Right lobe of liver (tissue), 6 donors: ENCODE measurements at regions not wholly inside any gene's neighbourhood (a gene's known extent, or its start where the extent isn't known, plus 50 kb on each side); places are given as distances from the start of the nearest gene placed in this dataset.

ENCODE experiments used
- ATAC-seq, 4 donors: fragments of 200-7000 bp; cut with Tn5 transposase; one replicate each; pipeline ENCODE4 v1.9.1; 2020; ENCODE audit warnings: mild to moderate bottlenecking in 4 of 4, moderate library complexity in 4 of 4
- DNase-seq, 3 donors: peaks; one replicate each; pipeline ENCODE4 v3.0.0-alpha.2; 2020
- H3K27ac ChIP-seq, 3 donors: fragments of 200-600 bp; one replicate each; pipeline ENCODE4 v1.8.0; 2022
- H3K27me3 ChIP-seq, 2 donors: fragments of 200-600 bp; one replicate each; pipeline ENCODE4 v1.8.0; 2022
- H3K36me3 ChIP-seq, 4 donors: fragments of 200-600 bp; sonication (generic) in 1 of 4; one replicate each; pipeline versions ENCODE4 v1.5.1 to v1.8.0; 2017 to 2022; ENCODE audit warnings: control low read depth in 1 of 4
- H3K4me1 ChIP-seq, 4 donors: fragments of 200-600 bp; sonication (generic) in 1 of 4; one replicate each; pipeline versions ENCODE4 v1.5.1 to v1.8.0; 2017 to 2022; ENCODE audit warnings: control low read depth in 1 of 4
- H3K4me3 ChIP-seq, 3 donors: fragments of 200-600 bp; one replicate each; pipeline ENCODE4 v1.8.0; 2022
- H3K9me3 ChIP-seq, 4 donors: fragments of 200-600 bp; sonication (generic) in 1 of 4; one replicate each; pipeline versions ENCODE4 v1.5.1 to v1.8.0; 2017 to 2022; ENCODE audit warnings: control low read depth in 1 of 4
- POLR2A ChIP-seq: fragments of 450-650 bp; IDR thresholded peaks from one replicate; pipeline ENCODE4 v1.6.1; 2017; ENCODE audit warnings: antibody characterized with exemption, mild to moderate bottlenecking
- WGBS: methylation state at CpG from one replicate; pipeline ENCODE4 v1.1.6; 2018; ENCODE audit warnings: low coverage, low lambda C conversion rate; ENCODE audit not compliant: insufficient coverage; ENCODE audit errors: missing lambda C conversion rate; 5-methylcytosine and 5-hydroxymethylcytosine counted together
- intact Hi-C, 2 donors: fragments of 100-400 bp; cut with DNase I; formaldehyde crosslinking; loops; one replicate each; pipeline versions ENCODE4 v1.11.2 to v1.14.1; 2022
- TF ChIP-seq, protein P1 (sequence below), 4 donors: fragments of 200-600 bp in 3 of 4; fragments of 450-650 bp in 1 of 4; IDR thresholded peaks; one replicate each; pipeline versions ENCODE4 v1.5.1 to v1.8.0; 2016 to 2022; ENCODE audit warnings: antibody characterized with exemption in 4 of 4, mild to moderate bottlenecking in 2 of 4
- donor health status: DM: no; HTN: yes; CAD: no.
- donor health status: DM: no; HTN: no; CAD: no.
- donor health status: DM: no; HTN: no; CAD: no.
- donor health status: DM: no; HTN: yes; CAD: no.
- donor health status: DM: no; HTN: yes; CAD: no.

GRCh38 chr13:70666883-70667556 lies 558.8 kb upstream of the KLHL1 start:
- H3K36me3 ChIP-seq = no peaks in the 10 kb centered on the region
- H3K27me3 ChIP-seq = no peaks in the 10 kb centered on the region
- intact Hi-C loops = no loop called here
- H3K4me1 ChIP-seq = no peaks in the 10 kb centered on the region
- TF ChIP-seq, protein P1, sequence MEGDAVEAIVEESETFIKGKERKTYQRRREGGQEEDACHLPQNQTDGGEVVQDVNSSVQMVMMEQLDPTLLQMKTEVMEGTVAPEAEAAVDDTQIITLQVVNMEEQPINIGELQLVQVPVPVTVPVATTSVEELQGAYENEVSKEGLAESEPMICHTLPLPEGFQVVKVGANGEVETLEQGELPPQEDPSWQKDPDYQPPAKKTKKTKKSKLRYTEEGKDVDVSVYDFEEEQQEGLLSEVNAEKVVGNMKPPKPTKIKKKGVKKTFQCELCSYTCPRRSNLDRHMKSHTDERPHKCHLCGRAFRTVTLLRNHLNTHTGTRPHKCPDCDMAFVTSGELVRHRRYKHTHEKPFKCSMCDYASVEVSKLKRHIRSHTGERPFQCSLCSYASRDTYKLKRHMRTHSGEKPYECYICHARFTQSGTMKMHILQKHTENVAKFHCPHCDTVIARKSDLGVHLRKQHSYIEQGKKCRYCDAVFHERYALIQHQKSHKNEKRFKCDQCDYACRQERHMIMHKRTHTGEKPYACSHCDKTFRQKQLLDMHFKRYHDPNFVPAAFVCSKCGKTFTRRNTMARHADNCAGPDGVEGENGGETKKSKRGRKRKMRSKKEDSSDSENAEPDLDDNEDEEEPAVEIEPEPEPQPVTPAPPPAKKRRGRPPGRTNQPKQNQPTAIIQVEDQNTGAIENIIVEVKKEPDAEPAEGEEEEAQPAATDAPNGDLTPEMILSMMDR (IDR thresholded peaks at IDR 0.05) = no peak
- no peak for TF ChIP-seq POLR2A
- ATAC-seq = no peak
- DNase-seq = no peak
- 60% methylated on average over 1 of the region's 1 CpG for WGBS
- no peak overlapping the region for H3K4me3 ChIP-seq
- no peaks in the 10 kb centered on the region for H3K9me3 ChIP-seq
- H3K27ac ChIP-seq = no peak overlapping the region

DNA sequence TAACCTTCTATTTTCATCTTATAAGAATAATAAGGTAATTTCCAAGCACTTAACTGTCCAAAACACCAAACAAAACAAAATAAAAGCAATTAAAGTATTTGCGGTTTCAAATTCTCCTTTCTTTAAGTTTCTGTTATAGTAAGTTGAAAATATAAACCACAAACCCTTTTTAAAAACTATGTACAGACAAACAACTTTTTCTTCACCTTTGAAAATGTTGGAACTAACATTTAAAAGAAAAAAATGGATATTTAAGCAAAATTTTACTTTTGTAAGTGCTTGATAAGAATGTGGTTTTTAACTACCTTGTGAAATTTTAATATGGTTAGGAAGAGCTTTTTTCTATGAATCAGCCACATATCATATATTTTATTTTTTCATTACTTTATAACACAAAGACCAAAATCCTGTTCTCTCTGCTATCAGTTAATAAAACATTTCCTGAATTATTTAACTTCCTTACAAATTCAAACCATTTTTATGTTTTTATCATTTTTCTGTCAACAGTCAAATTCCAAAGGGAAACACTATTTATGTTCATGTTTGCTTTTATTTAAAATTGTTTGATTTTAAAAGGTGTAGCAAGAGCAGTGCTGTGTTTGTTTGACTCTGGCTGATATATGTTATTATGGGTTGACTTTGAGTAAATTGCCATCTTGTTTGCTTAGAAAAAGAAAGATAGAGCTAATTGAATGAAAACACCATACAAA lies 554.1 kb upstream of the KLHL1 start:
- no peak for DNase-seq
- intact Hi-C loops = no loop called here

GRCh38 chr13:70644052-70644451 lies 535.8 kb upstream of the KLHL1 start:
- DNase-seq (no peak), ATAC-seq (no peak)
- no peak overlapping the region for H3K27ac ChIP-seq
- no peaks in the 10 kb centered on the region for H3K27me3 ChIP-seq
- TF ChIP-seq, protein P1 (IDR thresholded peaks at IDR 0.05) = no peak
- TF ChIP-seq POLR2A = no peak
- intact Hi-C loops = no loop called here
- H3K4me3 ChIP-seq = no peak overlapping the region
- no peaks in the 10 kb centered on the region for H3K9me3 ChIP-seq
- WGBS = 65% methylated on average over 6 of the region's 6 CpGs
- no peaks in the 10 kb centered on the region for H3K36me3 ChIP-seq
- no peaks in the 10 kb centered on the region for H3K4me1 ChIP-seq

More for the DNA sequence above, 554.1 kb upstream of the KLHL1 start:
- no peak overlapping the region for H3K27ac ChIP-seq
- no peak overlapping the region for H3K4me3 ChIP-seq
- no peaks in the 10 kb centered on the region for H3K4me1 ChIP-seq
- TF ChIP-seq POLR2A = no peak
- TF ChIP-seq, protein P1 (IDR thresholded peaks at IDR 0.05) = no peak
- no peaks in the 10 kb centered on the region for H3K36me3 ChIP-seq
- no peaks in the 10 kb centered on the region for H3K27me3 ChIP-seq
- no peak for ATAC-seq
- 67% methylated on average over 1 of the region's 1 CpG for WGBS
- H3K9me3 ChIP-seq = no peaks in the 10 kb centered on the region

DNA sequence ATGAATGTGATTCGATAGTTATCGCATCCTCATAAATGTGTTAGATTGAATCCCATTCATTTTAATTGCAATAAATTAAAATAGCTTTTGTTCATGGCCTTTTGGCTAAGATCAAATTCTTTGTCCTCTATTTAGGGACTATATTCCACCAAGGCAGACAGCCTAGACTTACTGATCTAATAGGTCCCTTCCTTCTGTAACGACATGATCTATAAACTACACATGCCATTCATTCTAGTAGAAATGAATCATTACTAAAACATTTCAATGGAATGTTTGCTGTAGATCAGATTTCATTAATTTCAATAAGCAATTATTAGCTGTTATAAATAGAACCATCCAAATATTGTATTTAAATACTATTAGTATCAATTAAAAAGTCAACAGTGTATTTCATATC lies 526.6 kb upstream of the KLHL1 start:
- Histone ChIP-seq H3K4me3 (no peak overlapping the region), H3K27me3 (no peaks in the 10 kb centered on the region), H3K36me3 (no peaks in the 10 kb centered on the region), H3K4me1 (no peaks in the 10 kb centered on the region), H3K9me3 (no peaks in the 10 kb centered on the region), H3K27ac (no peak overlapping the region)
- ATAC-seq = no peak
- no peak for TF ChIP-seq POLR2A
- TF ChIP-seq, protein P1 (IDR thresholded peaks at IDR 0.05) = no peak
- no peak for DNase-seq
- intact Hi-C loops = no loop called here
- 81% methylated on average over 3 of the region's 3 CpGs for WGBS
